GM12878 (cell line): ENCODE measurements at regions not wholly inside any gene's neighbourhood (a gene's known extent, or its start where the extent isn't known, plus 50 kb on each side); places are given as distances from the start of the nearest gene placed in this dataset.

ENCODE experiments used
- ATAC-seq: fragments of 200-7000 bp; cut with Tn5 transposase; 3 replicates; pipeline ENCODE4 v1.9.1; 2020; ENCODE audit warnings: mild to moderate bottlenecking, moderate library complexity
- BruUV-seq: library from RNA; stranded (reverse); fragments of 400-500 nt; replicated peaks from 2 replicates; lab custom pipeline; 2021; lab: Mats Ljungman, UMichigan
- CTCF ChIA-PET: fragments of 300-600 bp; sonication (Branson Sonifier 250); formaldehyde crosslinking; extraction: SDS; loops from one replicate; lab custom pipeline; 2021; ENCODE audit warnings: inconsistent platforms; lab: Yijun Ruan, JAX
- POLR2A ChIA-PET: fragments of 350-600 bp; formaldehyde crosslinking; extraction: SDS; loops from one replicate; lab custom pipeline; 2021; ENCODE audit warnings: inconsistent platforms; lab: Charles Lee
- RAD21 ChIA-PET: fragments of 300-600 bp; sonication (Branson Sonifier 250); formaldehyde crosslinking; loops from one replicate; lab custom pipeline; 2023; ENCODE audit warnings: antibody characterized with exemption; ENCODE audit not compliant: unreplicated experiment; lab: Charles Lee
- SMC1A ChIA-PET: fragments of 300-600 bp; sonication (Branson Sonifier 250); formaldehyde crosslinking; loops from one replicate; lab custom pipeline; 2023; ENCODE audit not compliant: unreplicated experiment, uncharacterized antibody; lab: Charles Lee
- DNase-seq: peaks from one replicate; pipeline ENCODE4 v3.0.0-alpha.2; 2011; ENCODE audit warnings: low read depth, low spot score
- FAIRE-seq: peaks from 3 replicates; lab custom pipeline; 2011; peaks lifted over from hg19 to GRCh38; lab: Jason Lieb, UNC
- H2AFZ ChIP-seq: 2 replicates; pipeline ENCODE4 v1.6.0; 2011; ENCODE audit warnings: low read depth, low read length, control low read depth; ENCODE audit not compliant: control insufficient read depth
- H3K27ac ChIP-seq: 2 replicates; pipeline ENCODE4 v1.5.1; 2011; ENCODE audit warnings: control low read depth; ENCODE audit not compliant: control insufficient read depth, insufficient read depth
- H3K27me3 ChIP-seq, 2 experiments: replicated peaks in 1 of 2; 2 replicates each; pipeline versions ENCODE4 v1.6.0 to v1.6.1; 2011; ENCODE audit warnings: low read length in 1 of 2; ENCODE audit not compliant: control insufficient read depth in 2 of 2, insufficient read depth in 2 of 2
- H3K36me3 ChIP-seq, 2 experiments: 2 replicates each; pipeline ENCODE4 v1.5.1; 2011; ENCODE audit warnings: low read length in 1 of 2; ENCODE audit not compliant: control insufficient read depth in 2 of 2, insufficient read depth in 2 of 2
- H3K4me1 ChIP-seq: 2 replicates; pipeline ENCODE4 v1.6.1; 2011; ENCODE audit warnings: mild to moderate bottlenecking, low read length, moderate library complexity, mixed read lengths; ENCODE audit not compliant: control insufficient read depth, insufficient read depth
- H3K4me2 ChIP-seq: 2 replicates; pipeline ENCODE4 v1.6.0; 2011; ENCODE audit warnings: control low read depth; ENCODE audit not compliant: control insufficient read depth, insufficient read depth
- H3K4me3 ChIP-seq: fragments of 200-600 bp; sonication (generic); 2 replicates; pipeline ENCODE4 v1.5.1; 2016
- H3K79me2 ChIP-seq: 2 replicates; pipeline ENCODE4 v1.6.0; 2011; ENCODE audit warnings: low read length; ENCODE audit not compliant: control insufficient read depth, insufficient read depth
- H3K9ac ChIP-seq: 2 replicates; pipeline ENCODE4 v1.8.0; 2011; ENCODE audit warnings: low read length, control low read depth, mixed read lengths; ENCODE audit not compliant: control insufficient read depth, insufficient read depth
- H3K9me3 ChIP-seq: replicated peaks from 3 replicates; pipeline ENCODE4 v1.5.1; 2011; ENCODE audit warnings: mild to moderate bottlenecking, low read length; ENCODE audit not compliant: control insufficient read depth, insufficient read depth
- H4K20me1 ChIP-seq: 2 replicates; pipeline ENCODE4 v1.6.0; 2011; ENCODE audit not compliant: control insufficient read depth, insufficient read depth
- BCL11A ChIP-seq: IDR thresholded peaks from 2 replicates; pipeline ENCODE4 v1.6.1; 2011; ENCODE audit warnings: low read depth, low read length
- BMI1 ChIP-seq: fragments of 450-650 bp; IDR thresholded peaks from 2 replicates; pipeline ENCODE4 v1.6.1; 2016; ENCODE audit warnings: mild to moderate bottlenecking, moderate library complexity, borderline replicate concordance
- BRCA1 ChIP-seq: IDR thresholded peaks from 2 replicates; pipeline ENCODE4 v1.6.1; 2011; ENCODE audit warnings: low read depth, low read length, improper control_type of control experiment
- CEBPZ ChIP-seq: fragments of 150-350 bp; IDR thresholded peaks from 2 replicates; pipeline ENCODE4 v1.6.1; 2016; ENCODE audit warnings: low read depth, low read length
- E4F1 ChIP-seq: fragments of 450-650 bp; IDR thresholded peaks from 2 replicates; pipeline ENCODE4 v1.6.1; 2018; ENCODE audit warnings: borderline replicate concordance, mild to moderate bottlenecking; ENCODE audit not compliant: partially characterized antibody
- EP300 ChIP-seq, 2 experiments: fragments of 150-350 bp in 1 of 2; IDR thresholded peaks; 2 replicates each; pipeline ENCODE4 v1.6.1; 2011 to 2012; ENCODE audit warnings: low read depth in 2 of 2, low read length in 2 of 2, borderline replicate concordance in 1 of 2, improper control_type of control experiment in 1 of 2, inconsistent platforms in 1 of 2; ENCODE audit not compliant: control insufficient read depth in 1 of 2
- IRF5 ChIP-seq: fragments of 450-650 bp; IDR thresholded peaks from 2 replicates; pipeline ENCODE4 v1.6.1; 2017; ENCODE audit warnings: borderline replicate concordance
- RBBP5 ChIP-seq: fragments of 200-600 bp; sonication (generic); conservative IDR thresholded peaks from 2 replicates; pipeline ENCODE4 v1.6.1; 2016
- SIN3A ChIP-seq: IDR thresholded peaks from 2 replicates; pipeline ENCODE4 v1.6.1; 2012; ENCODE audit warnings: low read depth, low read length, improper control_type of control experiment
- ZNF24 ChIP-seq: fragments of 450-650 bp; IDR thresholded peaks from 2 replicates; pipeline ENCODE4 v1.6.1; 2017; ENCODE audit warnings: antibody characterized with exemption, mild to moderate bottlenecking
- WGBS: methylation state at CpG from one replicate; pipeline ENCODE4 v1.1.6; 2016; ENCODE audit warnings: low lambda C conversion rate; ENCODE audit not compliant: insufficient replicate concordance, insufficient coverage; ENCODE audit errors: missing lambda C conversion rate; 5-methylcytosine and 5-hydroxymethylcytosine counted together
- in situ Hi-C: fragments of 300-500 bp; cut with MboI; formaldehyde crosslinking; loops from 9 replicates; pipeline ENCODE4 v1.14.3; 2018; ENCODE audit warnings: mixed read lengths
- intact Hi-C: fragments of 100-400 bp; cut with micrococcal nuclease; formaldehyde crosslinking; loops from one replicate; pipeline ENCODE4 v1.14.2; 2022; ENCODE audit not compliant: unreplicated experiment
- TF ChIP-seq, protein P1 (sequence below): fragments of 150-350 bp; IDR thresholded peaks from 2 replicates; pipeline ENCODE4 v1.6.1; 2014; ENCODE audit warnings: mild to moderate bottlenecking, low read depth, low read length
- TF ChIP-seq, protein P2 (sequence below): fragments of 450-650 bp; IDR thresholded peaks from 2 replicates; pipeline ENCODE4 v1.6.1; 2017; ENCODE audit warnings: mild to moderate bottlenecking, moderate library complexity

DNA sequence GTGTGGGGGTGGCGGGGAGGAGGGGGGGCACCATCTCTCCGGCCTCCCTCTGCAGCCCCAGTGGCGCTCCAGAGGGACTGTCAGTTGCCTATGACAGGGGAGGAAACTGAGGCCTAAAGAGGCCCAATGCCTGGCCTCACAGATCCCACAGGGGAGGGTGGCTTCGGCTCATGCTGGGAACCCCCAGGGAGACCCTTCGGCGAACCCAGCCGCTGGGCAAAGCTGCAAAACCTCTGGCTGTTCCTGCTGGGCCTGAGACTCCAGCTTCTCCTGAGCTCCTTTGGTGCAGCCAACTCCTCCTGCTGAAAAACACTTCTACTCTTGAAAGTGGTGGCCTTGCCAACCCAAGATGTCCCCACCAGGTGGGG, 170.1 kb upstream of the RTL1 start:
- Histone ChIP-seq H4K20me1 (no peaks in the 10 kb centered on the region), H3K27ac (no peak overlapping the region), H2AFZ (no peak overlapping the region), H3K27me3 (no peaks in the 10 kb centered on the region), H3K4me1 (no peaks in the 10 kb centered on the region), H3K4me2 (no peak overlapping the region), H3K4me3 (no peak overlapping the region), H3K9ac (no peak overlapping the region), H3K79me2 (no peaks in the 10 kb centered on the region), H3K9me3 (no peaks in the 10 kb centered on the region), H3K36me3 (no peaks in the 10 kb centered on the region)
- ChIA-PET SMC1A (interaction anchor here (0.6 kb wide), 1 partner anchor 840 kb away, joined by 3 read pairs; no protein-coding TSS in a partner anchor), POLR2A (no interaction called here), CTCF (no interaction called here), RAD21 (no interaction called here)
- WGBS, result 2% methylated on average over 6 of the region's 7 CpGs
- intact Hi-C loops (no loop called here), in situ Hi-C loops (no loop called here)
- ATAC-seq (no peak), DNase-seq (no peak), FAIRE-seq (no peak)
- BruUV-seq, result no TSS peak
- TF ChIP-seq IRF5, result no peak
- no peak for TF ChIP-seq ZNF24
- TF ChIP-seq BCL11A, result no peak
- TF ChIP-seq SIN3A, result no peak
- TF ChIP-seq BRCA1, result no peak
- TF ChIP-seq, protein P1, sequence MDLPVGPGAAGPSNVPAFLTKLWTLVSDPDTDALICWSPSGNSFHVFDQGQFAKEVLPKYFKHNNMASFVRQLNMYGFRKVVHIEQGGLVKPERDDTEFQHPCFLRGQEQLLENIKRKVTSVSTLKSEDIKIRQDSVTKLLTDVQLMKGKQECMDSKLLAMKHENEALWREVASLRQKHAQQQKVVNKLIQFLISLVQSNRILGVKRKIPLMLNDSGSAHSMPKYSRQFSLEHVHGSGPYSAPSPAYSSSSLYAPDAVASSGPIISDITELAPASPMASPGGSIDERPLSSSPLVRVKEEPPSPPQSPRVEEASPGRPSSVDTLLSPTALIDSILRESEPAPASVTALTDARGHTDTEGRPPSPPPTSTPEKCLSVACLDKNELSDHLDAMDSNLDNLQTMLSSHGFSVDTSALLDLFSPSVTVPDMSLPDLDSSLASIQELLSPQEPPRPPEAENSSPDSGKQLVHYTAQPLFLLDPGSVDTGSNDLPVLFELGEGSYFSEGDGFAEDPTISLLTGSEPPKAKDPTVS, result no peak
- TF ChIP-seq BMI1, result no peak
- TF ChIP-seq CEBPZ, result no peak
- no peak for TF ChIP-seq EP300 (IDR thresholded peaks at IDR 0.05; ENCODE audit: borderline replicate concordance in 1 of 2, control insufficient read depth in 1 of 2, low read depth in 2 of 2, low read length in 2 of 2)
- TF ChIP-seq E4F1, result no peak
- TF ChIP-seq, protein P2, sequence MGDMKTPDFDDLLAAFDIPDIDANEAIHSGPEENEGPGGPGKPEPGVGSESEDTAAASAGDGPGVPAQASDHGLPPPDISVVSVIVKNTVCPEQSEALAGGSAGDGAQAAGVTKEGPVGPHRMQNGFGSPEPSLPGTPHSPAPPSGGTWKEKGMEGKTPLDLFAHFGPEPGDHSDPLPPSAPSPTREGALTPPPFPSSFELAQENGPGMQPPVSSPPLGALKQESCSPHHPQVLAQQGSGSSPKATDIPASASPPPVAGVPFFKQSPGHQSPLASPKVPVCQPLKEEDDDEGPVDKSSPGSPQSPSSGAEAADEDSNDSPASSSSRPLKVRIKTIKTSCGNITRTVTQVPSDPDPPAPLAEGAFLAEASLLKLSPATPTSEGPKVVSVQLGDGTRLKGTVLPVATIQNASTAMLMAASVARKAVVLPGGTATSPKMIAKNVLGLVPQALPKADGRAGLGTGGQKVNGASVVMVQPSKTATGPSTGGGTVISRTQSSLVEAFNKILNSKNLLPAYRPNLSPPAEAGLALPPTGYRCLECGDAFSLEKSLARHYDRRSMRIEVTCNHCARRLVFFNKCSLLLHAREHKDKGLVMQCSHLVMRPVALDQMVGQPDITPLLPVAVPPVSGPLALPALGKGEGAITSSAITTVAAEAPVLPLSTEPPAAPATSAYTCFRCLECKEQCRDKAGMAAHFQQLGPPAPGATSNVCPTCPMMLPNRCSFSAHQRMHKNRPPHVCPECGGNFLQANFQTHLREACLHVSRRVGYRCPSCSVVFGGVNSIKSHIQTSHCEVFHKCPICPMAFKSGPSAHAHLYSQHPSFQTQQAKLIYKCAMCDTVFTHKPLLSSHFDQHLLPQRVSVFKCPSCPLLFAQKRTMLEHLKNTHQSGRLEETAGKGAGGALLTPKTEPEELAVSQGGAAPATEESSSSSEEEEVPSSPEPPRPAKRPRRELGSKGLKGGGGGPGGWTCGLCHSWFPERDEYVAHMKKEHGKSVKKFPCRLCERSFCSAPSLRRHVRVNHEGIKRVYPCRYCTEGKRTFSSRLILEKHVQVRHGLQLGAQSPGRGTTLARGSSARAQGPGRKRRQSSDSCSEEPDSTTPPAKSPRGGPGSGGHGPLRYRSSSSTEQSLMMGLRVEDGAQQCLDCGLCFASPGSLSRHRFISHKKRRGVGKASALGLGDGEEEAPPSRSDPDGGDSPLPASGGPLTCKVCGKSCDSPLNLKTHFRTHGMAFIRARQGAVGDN, result no peak
- TF ChIP-seq RBBP5, result no peak
